Activated naive CD4-positive, alpha-beta T cell treated with Interleukin-2 at 50 U/mL for 16 hours (primary cell): ENCODE measurements at regions not wholly inside any gene's neighbourhood (a gene's known extent, or its start where the extent isn't known, plus 50 kb on each side); places are given as distances from the start of the nearest gene placed in this dataset.

Experiments
- DNase-seq: peaks from one replicate; pipeline ENCODE4 v3.0.0-alpha.2; 2020

GRCh38 chr10:84801156-84801555 lies 472.8 kb downstream of the CCSER2 start:
- no peak for DNase-seq

GRCh38 chr10:84801916-84802315 lies 473.5 kb downstream of the CCSER2 start:
- DNase-seq: no peak

GRCh38 chr10:84805149-84805548 lies 476.8 kb downstream of the CCSER2 start:
- no peak for DNase-seq

- no peak for DNase-seq
Measured at GRCh38 chr10:84811113-84811512, 482.7 kb downstream of the CCSER2 start.

GRCh38 chr10:84818961-84819360 lies 490.6 kb downstream of the CCSER2 start:
- no peak for DNase-seq

GRCh38 chr10:84820120-84820519 lies 491.7 kb downstream of the CCSER2 start:
- DNase-seq: no peak

GRCh38 chr10:84820596-84820995 lies 492.2 kb downstream of the CCSER2 start:
- no peak for DNase-seq

GRCh38 chr10:84822931-84823630 lies 494.7 kb downstream of the CCSER2 start:
- no peak for DNase-seq

GRCh38 chr10:84824525-84824924 lies 496.1 kb downstream of the CCSER2 start:
- no peak for DNase-seq

- DNase-seq: no peak
Measured at GRCh38 chr10:84825330-84825729, 496.9 kb downstream of the CCSER2 start.

- DNase-seq: no peak
Measured at GRCh38 chr10:84826704-84827103, 498.3 kb downstream of the CCSER2 start.

GRCh38 chr10:84829131-84829530 lies 500.7 kb downstream of the CCSER2 start:
- no peak for DNase-seq

GRCh38 chr10:84837041-84837812 lies 508.8 kb downstream of the CCSER2 start:
- no peak for DNase-seq

- no peak for DNase-seq
Measured at GRCh38 chr10:84837877-84838276, 509.5 kb downstream of the CCSER2 start.

- DNase-seq: no peak
Measured at GRCh38 chr10:84838851-84839250, 510.5 kb downstream of the CCSER2 start.

- no peak for DNase-seq
Measured at GRCh38 chr10:84842593-84842992, 514.2 kb downstream of the CCSER2 start.

GRCh38 chr10:84844461-84844860 lies 516.1 kb downstream of the CCSER2 start:
- no peak for DNase-seq

GRCh38 chr10:84845628-84846261 lies 517.4 kb downstream of the CCSER2 start:
- no peak for DNase-seq

- no peak for DNase-seq
Measured at GRCh38 chr10:84846658-84847316, 518.4 kb downstream of the CCSER2 start.

GRCh38 chr10:84848967-84849366 lies 520.6 kb downstream of the CCSER2 start:
- no peak for DNase-seq

- no peak for DNase-seq
Measured at GRCh38 chr10:84850826-84851225, 522.4 kb downstream of the CCSER2 start.

GRCh38 chr10:84854439-84854838 lies 526.0 kb downstream of the CCSER2 start:
- DNase-seq: no peak

GRCh38 chr10:84860855-84861254 lies 532.5 kb downstream of the CCSER2 start:
- DNase-seq: no peak
